ENCODE measurements at regions not wholly inside any gene's neighbourhood (a gene's known extent, or its start where the extent isn't known, plus 50 kb on each side); places are given as distances from the start of the nearest gene placed in this dataset.

- no peak overlapping the region for H3K4me3 ChIP-seq (ENCODE audit: low read depth, low read length)
- DNase-seq (ENCODE audit: low read depth), result no peak
- TF ChIP-seq CTCF (IDR thresholded peaks at IDR 0.05; ENCODE audit: insufficient read depth, low read depth, low read length), result no peak
Observed at GRCh38 chr7:34282271-34282670, 375.7 kb upstream of the NPSR1 start.

- H3K4me3 ChIP-seq (ENCODE audit: low read depth, low read length), result no peak overlapping the region
- TF ChIP-seq CTCF (IDR thresholded peaks at IDR 0.05; ENCODE audit: insufficient read depth, low read depth, low read length), result no peak
- DNase-seq (ENCODE audit: low read depth), result no peak
Observed at GRCh38 chr7:34296663-34297062, 361.4 kb upstream of the NPSR1 start.

- DNase-seq (ENCODE audit: low read depth), result no peak
- no peak overlapping the region for H3K4me3 ChIP-seq (ENCODE audit: low read depth, low read length)
- TF ChIP-seq CTCF (IDR thresholded peaks at IDR 0.05; ENCODE audit: insufficient read depth, low read depth, low read length), result no peak
Observed at GRCh38 chr7:34298492-34299013, 359.5 kb upstream of the NPSR1 start.

- no peak overlapping the region for H3K4me3 ChIP-seq (ENCODE audit: low read depth, low read length)
- no peak for TF ChIP-seq CTCF (IDR thresholded peaks at IDR 0.05; ENCODE audit: insufficient read depth, low read depth, low read length)
- DNase-seq (ENCODE audit: low read depth), result no peak
Observed at GRCh38 chr7:34299066-34299465, 359.0 kb upstream of the NPSR1 start.

GRCh38 chr7:34307540-34307939 is 350.5 kb upstream of the NPSR1 start:
- H3K4me3 ChIP-seq (ENCODE audit: low read depth, low read length), result no peak overlapping the region
- no peak for DNase-seq (ENCODE audit: low read depth)
- TF ChIP-seq CTCF (IDR thresholded peaks at IDR 0.05; ENCODE audit: insufficient read depth, low read depth, low read length), result no peak

DNA sequence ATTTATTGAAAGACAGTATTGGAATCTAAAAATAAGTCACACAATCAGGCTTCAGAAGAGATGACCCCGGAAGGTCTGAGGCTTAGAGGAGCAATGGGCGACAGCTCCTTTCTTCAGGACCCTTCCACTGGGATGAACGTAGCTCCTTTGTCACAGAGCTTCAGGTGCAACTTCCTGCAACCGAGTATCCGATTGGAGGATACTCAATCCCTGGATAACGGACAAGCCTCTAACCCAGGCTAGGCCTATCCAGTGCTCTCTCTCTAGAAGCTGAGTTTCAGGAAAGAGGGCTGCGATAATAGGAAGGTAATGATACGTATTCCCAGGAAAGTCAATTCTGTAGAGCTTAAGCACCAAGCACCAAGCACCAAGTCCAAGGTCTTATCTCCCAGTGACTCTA is 349.4 kb upstream of the NPSR1 start:
- no peak overlapping the region for H3K4me3 ChIP-seq (ENCODE audit: low read depth, low read length)
- TF ChIP-seq CTCF (IDR thresholded peaks at IDR 0.05; ENCODE audit: insufficient read depth, low read depth, low read length), result no peak
- DNase-seq (ENCODE audit: low read depth), result no peak

GRCh38 chr7:34309116-34309515 is 348.9 kb upstream of the NPSR1 start:
- H3K4me3 ChIP-seq (ENCODE audit: low read depth, low read length), result no peak overlapping the region
- DNase-seq (ENCODE audit: low read depth), result no peak

More at GRCh38 chr7:34309116-34309515, 348.9 kb upstream of the NPSR1 start:
- TF ChIP-seq CTCF (IDR thresholded peaks at IDR 0.05; ENCODE audit: insufficient read depth, low read depth, low read length), result no peak
